ENCODE measurements at regions not wholly inside any gene's neighbourhood (a gene's known extent, or its start where the extent isn't known, plus 50 kb on each side); places are given as distances from the start of the nearest gene placed in this dataset.

DNA sequence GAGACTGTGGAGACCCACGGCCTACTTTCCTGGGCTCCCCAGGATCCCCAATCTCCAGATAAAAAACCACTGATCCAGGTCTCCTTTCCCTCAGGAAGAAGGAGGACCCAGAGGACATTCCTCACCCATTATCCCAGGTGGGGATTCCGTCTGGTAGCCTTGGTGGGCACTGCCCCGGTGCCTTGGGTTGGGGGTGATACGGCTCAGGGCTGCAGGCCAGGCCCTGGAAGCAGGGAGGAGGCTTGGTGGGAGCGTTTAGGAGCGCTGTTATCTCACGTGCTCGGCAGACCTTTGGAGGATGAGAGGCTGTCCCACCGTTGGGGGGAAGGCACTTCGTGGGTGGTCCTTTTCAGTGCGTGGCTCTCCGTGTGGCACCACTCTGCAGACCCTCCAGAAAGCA lies 926.3 kb downstream of the BRD1 start:
- TF ChIP-seq, protein P1, sequence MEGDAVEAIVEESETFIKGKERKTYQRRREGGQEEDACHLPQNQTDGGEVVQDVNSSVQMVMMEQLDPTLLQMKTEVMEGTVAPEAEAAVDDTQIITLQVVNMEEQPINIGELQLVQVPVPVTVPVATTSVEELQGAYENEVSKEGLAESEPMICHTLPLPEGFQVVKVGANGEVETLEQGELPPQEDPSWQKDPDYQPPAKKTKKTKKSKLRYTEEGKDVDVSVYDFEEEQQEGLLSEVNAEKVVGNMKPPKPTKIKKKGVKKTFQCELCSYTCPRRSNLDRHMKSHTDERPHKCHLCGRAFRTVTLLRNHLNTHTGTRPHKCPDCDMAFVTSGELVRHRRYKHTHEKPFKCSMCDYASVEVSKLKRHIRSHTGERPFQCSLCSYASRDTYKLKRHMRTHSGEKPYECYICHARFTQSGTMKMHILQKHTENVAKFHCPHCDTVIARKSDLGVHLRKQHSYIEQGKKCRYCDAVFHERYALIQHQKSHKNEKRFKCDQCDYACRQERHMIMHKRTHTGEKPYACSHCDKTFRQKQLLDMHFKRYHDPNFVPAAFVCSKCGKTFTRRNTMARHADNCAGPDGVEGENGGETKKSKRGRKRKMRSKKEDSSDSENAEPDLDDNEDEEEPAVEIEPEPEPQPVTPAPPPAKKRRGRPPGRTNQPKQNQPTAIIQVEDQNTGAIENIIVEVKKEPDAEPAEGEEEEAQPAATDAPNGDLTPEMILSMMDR (IDR thresholded peaks at IDR 0.05; ENCODE audit: unreplicated experiment in 3 of 3), result no peak
- H3K27me3 Mint-ChIP-seq (ENCODE audit: low read depth), result peaks cover 29% of the 10 kb centered on the region
- H3K4me3 Mint-ChIP-seq, result no peak overlapping the region
- H3K9me3 Mint-ChIP-seq, result no peaks in the 10 kb centered on the region
- no peaks in the 10 kb centered on the region for H3K36me3 Mint-ChIP-seq (ENCODE audit: low read depth)
- no peak overlapping the region for H3K27ac Mint-ChIP-seq
- no peaks in the 10 kb centered on the region for H3K4me1 Mint-ChIP-seq

DNA sequence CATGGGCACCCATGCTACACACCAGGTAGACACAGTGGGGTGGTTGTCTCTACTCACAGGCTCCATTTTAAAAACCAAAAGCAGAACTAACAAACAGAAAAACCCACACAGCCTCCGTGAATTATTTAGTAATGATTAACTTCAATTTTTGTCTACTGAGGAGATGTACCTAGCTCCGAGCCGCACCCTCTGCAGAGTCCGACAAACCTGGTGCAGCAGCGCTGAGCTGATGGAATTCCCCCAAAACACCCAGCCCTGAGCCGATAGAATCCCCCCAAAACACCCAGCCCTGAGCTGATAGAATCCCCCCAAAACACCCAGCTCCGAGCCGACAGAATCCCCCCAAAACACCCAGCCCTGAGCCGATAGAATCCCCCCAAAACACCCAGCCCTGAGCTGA lies 927.0 kb downstream of the BRD1 start:
- H3K27ac Mint-ChIP-seq, result no peak overlapping the region
- no peak overlapping the region for H3K4me3 Mint-ChIP-seq
- no peaks in the 10 kb centered on the region for H3K4me1 Mint-ChIP-seq
- H3K27me3 Mint-ChIP-seq (ENCODE audit: low read depth), result peaks cover 23% of the 10 kb centered on the region
- H3K36me3 Mint-ChIP-seq (ENCODE audit: low read depth), result no peaks in the 10 kb centered on the region
- TF ChIP-seq, protein P1 (IDR thresholded peaks at IDR 0.05; ENCODE audit: unreplicated experiment in 3 of 3), result no peak
- no peaks in the 10 kb centered on the region for H3K9me3 Mint-ChIP-seq

DNA sequence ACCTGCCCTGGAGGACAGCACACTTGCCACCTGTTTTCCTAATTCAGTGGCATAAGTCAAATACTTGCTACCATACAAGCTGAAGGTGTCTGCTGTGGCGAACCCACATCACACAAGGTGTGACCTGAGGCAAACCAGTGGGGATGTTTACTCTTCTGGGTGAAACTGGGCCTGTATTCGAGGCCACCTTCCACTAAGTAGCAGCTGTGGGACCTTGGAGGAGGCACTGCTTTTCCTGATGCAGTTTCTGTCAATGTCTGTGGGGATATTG lies 927.4 kb downstream of the BRD1 start:
- H3K27ac Mint-ChIP-seq, result no peak overlapping the region
- no peak overlapping the region for H3K4me3 Mint-ChIP-seq
- no peaks in the 10 kb centered on the region for H3K4me1 Mint-ChIP-seq
- TF ChIP-seq, protein P1 (IDR thresholded peaks at IDR 0.05; ENCODE audit: unreplicated experiment in 3 of 3), result no peak
- H3K27me3 Mint-ChIP-seq (ENCODE audit: low read depth), result peaks cover 22% of the 10 kb centered on the region
- no peaks in the 10 kb centered on the region for H3K36me3 Mint-ChIP-seq (ENCODE audit: low read depth)
- H3K9me3 Mint-ChIP-seq, result no peaks in the 10 kb centered on the region

DNA sequence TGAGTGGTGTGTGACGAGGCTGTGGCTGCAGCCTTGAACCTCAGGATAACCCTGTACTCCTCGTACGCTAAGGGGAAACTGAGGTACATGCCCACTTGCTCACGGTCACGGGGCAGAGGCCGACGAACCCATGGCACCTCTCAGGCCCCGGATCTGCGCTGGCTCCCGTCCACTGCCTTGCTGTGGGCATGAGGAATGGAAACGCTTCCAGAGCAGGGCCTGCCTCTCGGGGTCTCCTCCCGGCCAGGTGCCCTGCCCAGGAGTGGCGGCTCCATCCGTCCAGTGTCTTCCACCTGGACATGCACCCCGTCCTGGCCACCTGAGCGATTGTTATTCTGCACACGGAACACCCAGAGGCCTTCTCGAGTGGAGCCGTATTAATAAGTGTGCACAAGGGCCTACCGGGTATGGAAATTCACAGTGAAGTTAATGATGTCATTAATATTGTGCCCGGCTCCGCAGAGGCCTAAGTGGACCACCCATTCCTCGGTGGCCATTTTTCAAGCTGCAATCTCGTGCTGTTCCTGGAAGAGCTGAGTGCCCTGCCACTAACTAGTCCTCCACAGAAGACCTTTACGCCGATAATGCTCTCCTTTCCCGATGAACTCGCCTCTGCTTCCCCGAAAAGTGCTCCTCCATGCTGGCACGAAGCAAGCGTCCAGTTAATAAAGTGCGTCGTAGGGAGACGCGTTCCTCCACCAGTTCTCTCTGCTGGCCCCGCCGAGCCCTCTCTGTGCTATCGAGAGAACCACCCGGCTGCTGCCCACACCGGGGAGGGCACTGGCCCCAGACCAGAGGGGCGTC lies 927.9 kb downstream of the BRD1 start:
- Mint-ChIP-seq H3K27ac (no peak overlapping the region), H3K4me1 (no peaks in the 10 kb centered on the region), H3K27me3 (ENCODE audit: low read depth) (peaks cover 22% of the 10 kb centered on the region), H3K36me3 (ENCODE audit: low read depth) (no peaks in the 10 kb centered on the region), H3K4me3 (no peak overlapping the region), H3K9me3 (no peaks in the 10 kb centered on the region)
- TF ChIP-seq, protein P1 (IDR thresholded peaks at IDR 0.05; ENCODE audit: unreplicated experiment in 3 of 3), result no peak

DNA sequence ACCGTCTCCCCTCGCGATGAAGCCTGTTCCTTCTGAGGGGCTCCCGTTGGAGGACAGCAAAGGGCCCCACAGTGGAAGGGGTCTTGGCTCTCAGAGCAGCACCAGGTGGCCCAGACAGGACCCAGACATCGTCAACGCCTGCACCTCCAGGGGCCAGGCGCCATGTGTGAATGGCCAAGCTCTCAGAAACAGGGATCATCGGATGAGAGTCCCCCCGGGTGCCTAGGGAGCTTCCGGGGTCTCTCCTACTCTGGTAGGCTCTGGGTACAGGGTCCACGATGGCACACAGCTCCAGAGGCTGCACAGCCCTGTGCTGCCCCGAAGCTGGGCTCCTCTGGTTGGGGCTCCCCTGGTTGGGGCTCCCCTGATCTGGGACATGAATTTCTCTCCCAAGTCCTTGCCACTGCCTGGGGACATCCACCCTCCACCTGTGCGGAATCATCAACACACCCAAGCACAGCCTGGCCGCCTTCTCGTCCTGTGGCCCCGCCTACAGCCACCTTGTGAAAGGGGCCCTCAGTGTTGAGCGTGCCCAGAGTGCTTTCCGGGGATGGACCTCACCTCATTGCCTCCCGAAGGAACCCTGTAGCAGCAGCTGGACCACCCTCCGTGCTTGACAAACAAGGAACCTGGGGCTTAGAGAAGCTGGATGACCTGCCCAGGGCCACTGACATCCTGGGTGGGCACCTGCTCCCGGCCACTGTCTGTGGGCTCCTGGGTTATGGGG lies 929.0 kb downstream of the BRD1 start:
- Mint-ChIP-seq H3K36me3 (ENCODE audit: low read depth) (no peaks in the 10 kb centered on the region), H3K4me1 (no peaks in the 10 kb centered on the region), H3K4me3 (no peak overlapping the region), H3K27ac (no peak overlapping the region), H3K9me3 (no peaks in the 10 kb centered on the region), H3K27me3 (ENCODE audit: low read depth) (peaks cover 22% of the 10 kb centered on the region)
- TF ChIP-seq, protein P1 (IDR thresholded peaks at IDR 0.05; ENCODE audit: unreplicated experiment in 3 of 3), result no peak

All from nephron (organoid).